ENCODE measurements at regions not wholly inside any gene's neighbourhood (a gene's known extent, or its start where the extent isn't known, plus 50 kb on each side); places are given as distances from the start of the nearest gene placed in this dataset.
"Not testable (repeated sequence)": the region's sequence is repeated elsewhere in the genome, so short reads cannot be mapped to it uniquely, and the experiment has no call there.

- DNase-seq (no peak), ATAC-seq (peak; percentile 96 to 97)
- intact Hi-C loops (cut with DNase I) = no loop called here
These were observed 67.3 kb upstream of the VCAN start for GRCh38 chr5:83404182-83404716.

DNA sequence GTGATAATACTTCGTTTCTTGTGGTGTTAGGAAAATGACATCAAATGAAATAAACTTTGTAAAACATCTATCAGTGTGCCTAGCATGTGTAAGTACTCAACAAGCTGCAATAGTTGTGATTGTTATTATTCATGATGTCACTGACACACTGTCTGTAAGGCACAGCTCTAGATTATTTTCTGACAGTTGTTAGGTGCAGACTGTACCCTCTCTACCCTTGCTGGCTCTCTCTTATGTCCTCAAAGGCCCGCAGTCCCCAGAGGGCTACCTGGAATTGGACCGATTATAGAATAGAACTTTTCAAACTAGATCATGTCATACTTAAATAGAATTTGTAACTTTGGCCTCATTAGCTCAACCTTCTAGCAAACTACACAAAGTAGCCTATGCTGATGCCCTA, 65.9 kb upstream of the VCAN start:
- DNase-seq (no peak), ATAC-seq (peak in 1 of 2 donors; percentile 70)
- intact Hi-C loops (cut with DNase I) = no loop called here

DNA sequence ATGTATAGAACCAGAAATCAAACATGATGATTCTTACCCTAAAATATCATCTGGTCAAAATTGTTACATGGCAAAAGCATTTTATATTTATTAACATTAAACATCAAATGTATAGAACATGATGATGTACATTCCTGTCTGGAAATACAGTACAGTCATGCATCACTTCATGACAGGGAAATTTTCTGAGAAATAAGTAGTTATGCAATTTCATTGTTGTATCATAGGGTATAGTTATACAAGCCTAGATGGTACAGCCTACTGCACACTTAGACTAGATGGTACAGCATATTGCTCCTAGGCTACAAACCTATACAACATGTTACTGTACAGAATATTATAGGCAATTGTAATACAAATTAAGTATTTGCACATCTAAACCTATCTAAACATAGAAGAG, 64.6 kb upstream of the VCAN start:
- ATAC-seq = no peak
- intact Hi-C loops (cut with DNase I) = no loop called here
- no peak for DNase-seq

DNA sequence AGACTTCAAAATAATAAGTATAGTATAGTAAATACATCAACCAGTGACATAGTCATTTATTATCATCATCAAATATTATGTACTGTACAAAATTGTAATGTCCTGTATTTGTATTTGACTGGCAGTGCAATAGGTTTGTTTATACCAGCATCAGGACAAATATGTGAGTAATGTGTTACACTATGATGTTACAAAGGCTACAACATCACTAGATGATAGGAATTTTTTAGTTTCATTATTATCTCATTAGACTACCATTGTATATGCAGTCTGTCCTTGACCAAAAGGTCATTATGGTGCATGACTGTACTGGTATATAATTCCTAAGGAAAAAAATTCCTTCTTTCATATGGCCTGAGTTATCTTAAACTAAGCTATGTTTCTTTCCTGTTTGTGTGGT, 63.6 kb upstream of the VCAN start:
- ATAC-seq = no peak
- intact Hi-C loops (cut with DNase I) = no loop called here
- no peak for DNase-seq

DNA sequence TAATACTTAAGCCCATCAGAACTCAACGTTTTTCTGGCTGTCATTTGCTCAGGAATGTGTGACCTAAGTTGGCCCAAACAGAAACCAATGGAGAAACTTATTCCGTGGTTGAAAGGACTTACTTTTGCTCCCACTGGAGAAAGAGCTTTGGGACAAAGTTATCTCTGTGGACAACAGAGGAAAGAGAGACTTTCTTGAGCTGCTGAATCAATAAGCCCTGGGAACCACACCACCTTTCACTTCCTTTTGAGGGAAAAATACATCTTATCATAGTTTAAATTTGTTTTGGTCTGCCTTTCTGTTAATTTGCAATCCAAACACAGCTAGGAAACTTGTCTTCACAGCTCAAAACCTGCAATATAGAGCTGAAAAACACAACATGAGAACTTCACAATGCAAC, 62.8 kb upstream of the VCAN start:
- ATAC-seq = no peak
- intact Hi-C loops (cut with DNase I) = no loop called here
- DNase-seq = no peak

GRCh38 chr5:83409776-83410175, 61.8 kb upstream of the VCAN start:
- intact Hi-C loops (cut with DNase I); ATAC-seq; DNase-seq: not testable (repeated sequence)

- intact Hi-C loops (cut with DNase I); DNase-seq; ATAC-seq: not testable (repeated sequence)
These were observed 61.2 kb upstream of the VCAN start for GRCh38 chr5:83410319-83410718.

DNA sequence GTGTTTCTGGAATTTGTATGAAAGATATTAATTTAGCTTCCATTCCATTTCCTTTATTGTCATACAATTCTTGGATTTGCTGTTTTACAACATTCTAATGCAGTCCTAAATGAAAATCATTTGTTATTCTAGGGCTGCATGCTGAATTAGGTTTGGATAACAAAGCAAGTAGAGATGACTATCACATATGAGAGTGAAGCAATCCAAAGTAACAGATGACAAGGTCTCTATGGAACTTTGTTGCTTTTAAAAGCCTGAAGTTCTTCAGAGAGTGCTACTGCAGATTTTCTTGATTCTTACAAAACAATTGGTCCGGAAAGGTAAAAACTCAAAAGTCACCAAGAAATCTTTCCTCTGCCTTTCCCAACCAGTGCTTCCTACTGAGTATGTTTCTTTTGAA, 56.9 kb upstream of the VCAN start:
- no peak for DNase-seq
- ATAC-seq = no peak
- intact Hi-C loops (cut with DNase I) = no loop called here

- DNase-seq = no peak
- intact Hi-C loops (cut with DNase I) = no loop called here
These were observed 53.7 kb upstream of the VCAN start for GRCh38 chr5:83417884-83418283.

DNA sequence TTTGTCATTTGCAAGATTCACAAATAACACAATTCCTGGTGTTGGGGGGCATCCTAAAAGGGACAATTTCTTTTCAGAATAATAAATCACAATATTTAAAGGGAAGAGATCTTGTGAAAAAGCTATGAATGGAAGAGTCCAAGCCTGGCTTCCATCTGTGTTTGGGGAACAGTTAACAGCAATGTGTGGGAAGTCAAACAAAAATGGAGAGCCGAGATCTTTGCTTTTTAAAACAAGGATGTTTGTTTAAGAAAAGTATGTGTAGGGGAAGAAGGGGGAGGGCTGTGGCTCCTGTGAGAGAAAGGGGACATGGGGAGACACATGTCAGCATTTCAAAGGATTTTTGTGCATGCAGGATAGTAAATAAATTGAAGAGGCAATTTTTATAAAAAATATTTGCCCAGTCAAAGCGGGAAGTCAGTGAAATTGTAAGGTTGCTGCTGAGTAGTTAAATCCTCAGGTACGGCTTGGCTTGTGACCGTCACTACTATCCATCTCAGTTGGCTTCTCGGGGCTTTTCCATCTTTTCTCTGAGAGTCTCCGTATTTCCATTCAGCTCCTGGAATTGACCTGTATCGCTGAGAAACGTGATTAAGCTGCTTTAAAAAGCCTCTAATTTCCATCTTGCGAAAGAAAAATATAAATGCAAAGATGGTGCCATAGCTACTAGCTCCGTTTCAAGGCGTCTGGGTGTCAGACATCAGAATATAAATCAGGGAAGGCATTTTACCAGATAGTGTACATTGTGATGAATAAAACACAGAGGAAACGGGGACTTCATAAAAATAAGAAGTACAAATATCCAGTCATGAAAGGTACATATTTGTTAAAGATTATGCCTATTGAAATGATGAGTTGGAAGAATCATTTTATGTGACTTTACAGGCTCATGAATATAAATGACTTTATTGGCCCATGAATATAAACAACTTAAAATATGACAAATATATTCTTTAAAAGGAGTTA, 52.9 kb upstream of the VCAN start:
- no peak for ATAC-seq
- intact Hi-C loops (cut with DNase I) = no loop called here
- DNase-seq = no peak

More at GRCh38 chr5:83417884-83418283, 53.7 kb upstream of the VCAN start:
- no peak for ATAC-seq

All from left cardiac atrium (tissue), 4 donors.